HG02852 (cell line): ENCODE measurements at regions not wholly inside any gene's neighbourhood (a gene's known extent, or its start where the extent isn't known, plus 50 kb on each side); places are given as distances from the start of the nearest gene placed in this dataset.
"Not testable (repeated sequence)": the region's sequence is repeated elsewhere in the genome, so short reads cannot be mapped to it uniquely, and the experiment has no call there.

Experiments used
- ATAC-seq: cut with Tn5 transposase; IDR thresholded peaks from one replicate; pipeline ENCODE4 v1.9.1; 2021; ENCODE audit warnings: mild to moderate bottlenecking, moderate library complexity; ENCODE audit not compliant: unreplicated experiment

DNA sequence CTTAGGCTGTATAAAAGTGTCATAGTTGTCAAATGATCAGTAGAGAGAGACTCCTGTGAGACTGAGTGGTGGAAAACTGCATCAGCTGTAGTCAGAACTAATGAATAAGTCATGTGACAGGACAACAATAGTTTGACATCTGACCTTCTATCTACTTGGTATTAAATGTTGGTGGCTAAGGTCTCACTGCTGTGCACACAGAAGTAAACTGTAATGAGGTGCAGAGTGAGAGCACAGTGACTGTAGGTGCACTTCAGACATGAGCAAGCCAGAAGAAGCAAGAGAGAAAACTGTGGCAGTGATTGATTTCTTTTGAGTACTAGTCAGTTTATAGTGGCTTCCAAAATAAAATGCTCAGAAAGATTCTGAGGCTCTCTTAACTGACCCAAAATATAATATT, 803.6 kb downstream of the RAPGEF2 start:
- no peak for ATAC-seq

DNA sequence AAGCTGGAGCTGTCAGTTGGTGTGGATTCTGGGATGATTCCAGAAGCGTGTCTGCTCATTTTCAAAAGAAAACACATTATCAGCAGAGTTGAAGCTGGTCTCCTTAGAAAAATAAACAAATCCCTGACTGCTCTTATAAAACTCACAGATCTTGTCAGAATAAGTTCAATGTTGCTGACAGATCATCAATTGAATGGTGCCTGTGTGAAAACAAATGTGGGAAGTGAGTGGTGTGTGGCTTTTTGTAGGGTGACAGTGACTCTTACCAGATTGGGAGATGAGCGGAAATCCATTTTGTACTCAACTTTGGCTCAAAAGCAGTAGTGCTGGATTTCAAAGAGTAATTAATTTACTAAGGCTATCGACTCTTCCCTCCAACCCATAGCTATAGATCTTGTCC, 807.8 kb downstream of the RAPGEF2 start:
- no peak for ATAC-seq

DNA sequence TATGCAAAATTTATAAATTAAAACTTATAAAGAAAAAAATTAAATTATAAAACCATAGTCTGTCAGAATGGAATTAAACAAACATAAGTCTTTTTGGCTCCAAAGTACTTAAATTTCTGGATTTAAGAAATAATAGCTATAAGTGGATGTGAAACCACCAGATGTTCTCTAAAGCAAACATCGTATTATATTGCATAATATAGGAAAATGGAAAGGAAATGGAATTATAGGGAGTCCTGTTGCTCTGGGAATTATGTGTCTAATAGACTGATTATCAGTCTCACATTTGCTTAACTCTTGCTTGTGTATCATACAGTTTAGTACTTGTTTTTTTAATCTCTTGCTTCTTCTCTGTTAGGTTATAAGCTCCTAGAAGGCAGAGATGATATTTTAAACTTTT, 819.2 kb downstream of the RAPGEF2 start:
- no peak for ATAC-seq

- no peak for ATAC-seq
Measured at GRCh38 chr4:159925770-159926169, 822.9 kb downstream of the RAPGEF2 start.

- no peak for ATAC-seq
Measured at GRCh38 chr4:159926871-159927270, 824.0 kb downstream of the RAPGEF2 start.

DNA sequence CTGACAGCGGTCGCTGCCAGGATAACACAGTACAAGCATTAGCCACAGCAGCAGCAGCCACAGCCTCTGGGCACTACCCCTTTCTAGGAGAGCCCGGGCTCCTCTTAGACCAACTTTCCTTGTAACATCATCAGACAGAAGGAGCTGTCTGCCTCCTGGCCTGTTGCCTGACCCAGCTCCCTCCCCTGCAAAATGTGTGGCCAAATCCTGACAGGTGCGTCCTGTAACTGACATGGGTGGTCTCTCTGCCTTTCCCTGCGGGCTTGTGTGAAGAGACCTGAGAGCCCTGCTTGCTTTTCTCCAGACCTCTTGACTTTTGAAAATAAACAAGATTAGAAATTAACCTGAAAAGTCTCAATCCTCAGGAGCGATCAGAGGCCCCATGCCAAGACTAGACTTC, 824.9 kb downstream of the RAPGEF2 start:
- ATAC-seq = no peak

- not testable (repeated sequence) for ATAC-seq
Measured at GRCh38 chr4:159934602-159935001, 831.7 kb downstream of the RAPGEF2 start.

DNA sequence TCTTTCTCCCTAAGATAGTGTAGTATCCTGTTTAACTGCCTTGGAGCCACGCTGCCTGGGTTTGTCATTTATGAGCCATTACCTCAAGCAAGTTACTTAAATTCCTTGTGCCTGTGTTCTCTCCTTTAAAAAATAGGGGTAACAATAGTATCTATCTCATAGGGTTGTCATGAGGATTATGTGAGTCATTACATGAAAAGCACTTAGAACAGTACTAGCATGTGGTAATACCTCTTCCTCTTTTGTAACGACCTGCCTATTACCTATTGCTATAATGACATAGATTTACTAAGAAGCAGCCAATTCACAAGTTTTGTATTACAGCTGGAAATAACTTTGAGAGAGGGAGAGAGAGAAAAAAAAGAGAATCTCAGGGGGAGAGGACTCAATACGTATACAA, 834.7 kb downstream of the RAPGEF2 start:
- ATAC-seq = peak; percentile 100

GRCh38 chr4:159939681-159940080, 836.8 kb downstream of the RAPGEF2 start:
- ATAC-seq = not testable (repeated sequence)

GRCh38 chr4:159941076-159941475, 838.2 kb downstream of the RAPGEF2 start:
- ATAC-seq = no peak

GRCh38 chr4:159944477-159944876, 841.6 kb downstream of the RAPGEF2 start:
- ATAC-seq = no peak

- peak; percentile 72 for ATAC-seq
Measured at GRCh38 chr4:159946983-159947615, 844.2 kb downstream of the RAPGEF2 start.

DNA sequence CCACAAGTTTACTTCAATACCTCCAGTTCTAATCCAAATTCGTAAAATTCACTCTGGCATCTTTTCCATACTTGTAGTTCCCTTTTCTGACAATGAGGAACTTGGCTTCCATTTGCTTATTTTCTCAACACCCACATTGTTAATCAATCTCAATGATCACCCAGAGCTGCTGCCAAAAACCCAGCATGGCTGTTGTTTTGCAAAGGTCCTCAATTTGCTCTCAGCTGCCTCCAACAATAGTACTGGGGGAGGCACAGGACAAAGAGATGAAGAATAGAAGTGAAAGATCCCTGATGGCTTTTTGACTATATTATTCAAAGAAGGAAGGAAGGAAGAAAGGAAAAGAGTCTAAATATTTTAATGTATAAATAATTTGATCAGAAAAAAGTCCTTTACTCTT, 847.8 kb downstream of the RAPGEF2 start:
- no peak for ATAC-seq

DNA sequence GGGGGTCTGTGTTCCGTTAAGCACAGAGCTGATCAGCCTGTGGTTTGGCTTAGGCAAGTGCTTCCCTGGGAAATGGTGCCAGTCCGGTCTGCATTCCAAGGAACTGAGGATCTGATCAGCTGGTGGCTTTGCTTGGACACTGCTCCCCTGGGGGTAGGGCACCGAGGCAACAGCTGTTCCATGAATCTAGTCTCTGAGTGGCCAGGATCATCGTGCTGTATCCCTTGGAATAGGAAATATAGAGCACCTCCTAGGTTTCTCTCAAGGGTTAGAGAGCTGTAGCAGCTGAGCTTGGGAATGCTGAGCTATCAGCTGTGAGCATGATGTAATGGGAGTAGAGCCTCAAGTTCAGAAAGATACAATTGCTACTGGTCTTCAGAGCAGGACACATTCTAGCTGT, 863.9 kb downstream of the RAPGEF2 start:
- no peak for ATAC-seq

GRCh38 chr4:159976871-159977482, 874.1 kb downstream of the RAPGEF2 start:
- not testable (repeated sequence) for ATAC-seq

DNA sequence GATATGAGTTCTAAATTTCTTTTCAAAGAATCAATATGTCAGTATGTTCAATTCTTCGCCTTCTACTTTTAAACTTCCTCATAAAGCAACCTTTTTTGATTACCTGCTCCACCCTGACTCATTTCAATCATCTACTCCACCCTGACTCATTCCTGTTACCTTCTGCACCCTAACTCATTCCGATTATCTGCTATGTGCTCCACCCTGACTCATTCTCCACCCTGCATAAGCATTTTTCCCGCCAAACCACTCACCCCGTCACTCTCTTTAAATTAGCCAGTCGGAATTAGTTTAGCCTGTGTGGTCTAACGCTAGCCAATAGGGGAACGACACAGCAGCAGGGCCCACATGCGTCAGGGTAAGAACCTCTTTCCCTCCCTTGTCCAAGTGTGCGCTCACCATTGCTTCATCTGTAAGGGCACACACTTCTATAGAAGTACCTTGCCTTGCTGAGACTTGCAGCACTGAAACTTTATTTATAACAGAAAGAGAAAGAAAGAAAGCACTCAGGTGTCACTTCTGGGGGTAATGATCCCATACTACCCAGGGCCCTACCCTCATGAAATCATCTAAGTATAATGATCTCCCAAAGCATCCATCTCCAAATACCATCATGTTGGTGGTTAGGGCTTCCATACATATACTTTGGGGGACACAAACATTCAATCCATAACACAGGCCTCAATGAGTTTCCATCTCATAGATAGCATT, 875.2 kb downstream of the RAPGEF2 start:
- ATAC-seq = no peak

GRCh38 chr4:159979351-159979750, 876.5 kb downstream of the RAPGEF2 start:
- no peak for ATAC-seq

DNA sequence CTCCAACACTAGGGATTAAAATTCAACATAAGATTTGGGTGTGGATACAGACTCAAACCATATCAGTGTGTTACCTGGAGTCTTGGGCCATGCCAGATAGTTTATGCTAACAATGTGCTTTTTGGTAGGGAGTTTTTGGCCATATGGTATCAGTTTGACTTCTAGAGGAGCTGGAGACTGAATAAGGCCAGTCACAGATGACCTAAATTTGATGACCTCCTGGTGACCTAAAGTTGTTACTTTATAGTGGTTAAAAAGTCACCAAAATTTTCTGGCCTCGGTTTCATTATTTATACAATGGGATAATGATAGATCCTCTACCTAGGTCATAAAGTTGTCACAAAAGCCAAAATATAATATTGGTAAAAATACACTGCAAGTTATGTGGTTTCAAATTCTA, 877.1 kb downstream of the RAPGEF2 start:
- ATAC-seq = peak; percentile 52

- no peak for ATAC-seq
Measured at GRCh38 chr4:159980826-159981468, 878.1 kb downstream of the RAPGEF2 start.

GRCh38 chr4:159981469-159981856, 878.6 kb downstream of the RAPGEF2 start:
- no peak for ATAC-seq

DNA sequence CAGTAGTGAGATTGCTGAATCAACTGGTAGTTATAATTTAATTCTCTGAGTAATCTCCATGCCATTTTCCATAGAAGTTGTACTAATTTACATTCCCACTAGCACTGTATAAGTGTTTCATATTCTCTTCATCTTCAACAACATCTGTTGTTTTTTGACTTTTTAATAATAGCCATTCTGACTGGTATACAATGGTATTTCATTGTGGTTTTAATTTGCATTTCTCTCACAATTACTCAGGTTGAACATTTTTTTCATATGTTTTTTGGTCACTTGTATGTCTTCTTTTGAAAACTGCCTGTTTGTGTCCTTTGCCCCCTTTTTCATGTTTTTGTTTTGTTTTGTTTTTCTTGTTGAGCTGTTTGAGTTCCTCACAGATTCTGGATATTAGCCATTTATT, 880.2 kb downstream of the RAPGEF2 start:
- no peak for ATAC-seq
